Hypothalamus (tissue), 51 donors: ENCODE measurements at regions not wholly inside any gene's neighbourhood (a gene's known extent, or its start where the extent isn't known, plus 50 kb on each side); places are given as distances from the start of the nearest gene placed in this dataset.

Source experiments
- DNase-seq, 51 donors: peaks; one replicate each; lab custom pipeline; 2025; lab: John Stamatoyannopoulos, UW

GRCh38 chr2:175478096-175478768 lies 296.7 kb upstream of the ATP5MC3 start:
- no peak for DNase-seq

GRCh38 chr2:175476948-175477347 lies 295.4 kb upstream of the ATP5MC3 start:
- no peak for DNase-seq

GRCh38 chr2:175476374-175476773 lies 294.9 kb upstream of the ATP5MC3 start:
- no peak for DNase-seq

- no peak for DNase-seq
Measured at GRCh38 chr2:175475130-175475529, 293.6 kb upstream of the ATP5MC3 start.

GRCh38 chr2:175468431-175469098 lies 287.1 kb upstream of the ATP5MC3 start:
- DNase-seq, result no peak

- DNase-seq, result no peak
Measured at GRCh38 chr2:175465101-175465500, 283.6 kb upstream of the ATP5MC3 start.

GRCh38 chr2:175464311-175464670 lies 282.8 kb upstream of the ATP5MC3 start:
- DNase-seq, result no peak

GRCh38 chr2:175463589-175464310 lies 282.2 kb upstream of the ATP5MC3 start:
- no peak for DNase-seq

- DNase-seq, result no peak
Measured at GRCh38 chr2:175463169-175463568, 281.7 kb upstream of the ATP5MC3 start.

- DNase-seq, result no peak
Measured at GRCh38 chr2:175462246-175462645, 280.7 kb upstream of the ATP5MC3 start.

- no peak for DNase-seq
Measured at GRCh38 chr2:175461839-175462238, 280.3 kb upstream of the ATP5MC3 start.

GRCh38 chr2:175457895-175458448 lies 276.5 kb upstream of the ATP5MC3 start:
- DNase-seq, result no peak

- DNase-seq, result no peak
Measured at GRCh38 chr2:175454953-175455389, 273.5 kb upstream of the ATP5MC3 start.

GRCh38 chr2:175450029-175450760 lies 268.7 kb upstream of the ATP5MC3 start:
- no peak for DNase-seq

GRCh38 chr2:175449616-175450015 lies 268.1 kb upstream of the ATP5MC3 start:
- DNase-seq, result no peak

GRCh38 chr2:175446201-175446600 lies 264.7 kb upstream of the ATP5MC3 start:
- no peak for DNase-seq

- no peak for DNase-seq
Measured at GRCh38 chr2:175445281-175445680, 263.8 kb upstream of the ATP5MC3 start.

GRCh38 chr2:175442441-175442840 lies 260.9 kb upstream of the ATP5MC3 start:
- no peak for DNase-seq

- no peak for DNase-seq
Measured at GRCh38 chr2:175441181-175441761, 259.8 kb upstream of the ATP5MC3 start.

GRCh38 chr2:175439416-175439815 lies 257.9 kb upstream of the ATP5MC3 start:
- no peak for DNase-seq
